ENCODE measurements at regions not wholly inside any gene's neighbourhood (a gene's known extent, or its start where the extent isn't known, plus 50 kb on each side); places are given as distances from the start of the nearest gene placed in this dataset. TPM values are rescaled to one million over a fixed set of nuclear protein-coding genes. Genes with fewer than 3 reads are reported as not detected.

GRCh38 chr12:47296828-47297227, 217.1 kb upstream of the AMIGO2 start:
- H3K9me3 Mint-ChIP-seq, result peaks cover 10% of the 10 kb centered on the region
- no peak overlapping the region for H3K27ac Mint-ChIP-seq
- no peak for DNase-seq
- intact Hi-C loops (cut with micrococcal nuclease), result no loop called here
- TF ChIP-seq CTCF (IDR thresholded peaks at IDR 0.05), result no peak
- H3K36me3 Mint-ChIP-seq (ENCODE audit: low read depth), result peaks cover 30% of the 10 kb centered on the region
- H3K4me1 Mint-ChIP-seq (ENCODE audit: low read depth), result peaks cover 50% of the 10 kb centered on the region
- no peak overlapping the region for H3K4me3 Mint-ChIP-seq
- no peaks in the 10 kb centered on the region for H3K27me3 Mint-ChIP-seq
- POLR2A ChIA-PET, result interaction anchor here (1.2 kb wide), 1 partner anchor 9 kb away, joined by 6 read pairs; no protein-coding TSS in a partner anchor
- CTCF ChIA-PET, result interaction anchor here (1.1 kb wide), 1 partner anchor 11 kb away, joined by 3 read pairs; no protein-coding TSS in a partner anchor
- ATAC-seq, result no peak

GRCh38 chr12:47293406-47293805, 213.6 kb upstream of the AMIGO2 start:
- intact Hi-C loops (cut with micrococcal nuclease), result no loop called here
- DNase-seq (no peak), ATAC-seq (no peak)
- H3K27ac Mint-ChIP-seq, result no peak overlapping the region
- ChIA-PET POLR2A (interaction anchor here (0.6 to 0.7 kb wide), 2 partner anchors 89 to 1912 kb away, joined by 3 read pairs; no protein-coding TSS in a partner anchor), CTCF (interaction anchor here (1.3 to 1.6 kb wide), 2 partner anchors 10 to 21 kb away, joined by 3 to 4 read pairs; no protein-coding TSS in a partner anchor)
- peaks cover 11% of the 10 kb centered on the region for H3K36me3 Mint-ChIP-seq (ENCODE audit: low read depth)
- peaks cover 26% of the 10 kb centered on the region for H3K4me1 Mint-ChIP-seq (ENCODE audit: low read depth)
- H3K9me3 Mint-ChIP-seq, result peaks cover 4% of the 10 kb centered on the region
- TF ChIP-seq CTCF (IDR thresholded peaks at IDR 0.05), result no peak
- no peaks in the 10 kb centered on the region for H3K27me3 Mint-ChIP-seq
- H3K4me3 Mint-ChIP-seq, result no peak overlapping the region

- ChIA-PET CTCF (no interaction called here), POLR2A (no interaction called here)
- Mint-ChIP-seq H3K36me3 (ENCODE audit: low read depth) (peaks cover 3% of the 10 kb centered on the region), H3K27me3 (no peaks in the 10 kb centered on the region), H3K4me3 (no peak overlapping the region), H3K27ac (no peak overlapping the region), H3K9me3 (peaks cover 4% of the 10 kb centered on the region), H3K4me1 (ENCODE audit: low read depth) (peaks cover 21% of the 10 kb centered on the region)
- ATAC-seq (peak; percentile 35), DNase-seq (no peak)
- no peak for TF ChIP-seq CTCF (IDR thresholded peaks at IDR 0.05)
- intact Hi-C loops (cut with micrococcal nuclease), result no loop called here
Observed at GRCh38 chr12:47286676-47287075, 206.9 kb upstream of the AMIGO2 start.

Small RNA genes in the stretch of these regions (microRNA-seq; reads per million reads assigned to microRNA genes)
- gene MIR4494 (ENCODE audit: borderline microRNAs expressed, borderline replicate concordance), result not detected

Data from activated CD8-positive, alpha-beta T cell treated with anti-CD3 and anti-CD28 coated beads for 36 hours (primary cell).